ACHN (cell line): ENCODE measurements at regions not wholly inside any gene's neighbourhood (a gene's known extent, or its start where the extent isn't known, plus 50 kb on each side); places are given as distances from the start of the nearest gene placed in this dataset.

Experiments used
- DNase-seq: peaks from one replicate; pipeline ENCODE4 v3.0.0-alpha.2; 2015
- in situ Hi-C: cut with HindIII; loops from 2 replicates; pipeline ENCODE4 v1.10.0; 2017; ENCODE audit warnings: low sequenced_read_pairs, low pct_ligation_motif_present, low pct_unique_long_range_greater_than_20kb

DNA sequence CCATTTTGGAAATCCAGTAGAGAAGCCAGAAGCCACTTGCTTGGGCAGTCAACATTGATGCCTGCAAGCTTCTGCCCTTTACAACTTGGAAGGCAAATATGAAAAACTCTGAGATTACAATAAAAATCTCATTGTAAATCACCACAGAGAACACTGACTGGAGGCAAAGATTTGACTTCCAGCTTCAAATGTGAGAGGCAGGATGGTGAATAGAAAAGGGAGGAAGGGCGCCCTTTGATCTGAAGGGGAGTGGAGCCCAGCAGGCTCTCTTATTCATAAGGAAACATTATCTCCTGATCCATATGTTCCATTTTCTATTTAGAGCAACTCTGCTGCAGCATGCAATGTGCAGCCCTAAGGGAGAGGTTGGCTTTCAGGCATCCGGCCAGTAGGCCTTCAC lies 348.3 kb downstream of the AJAP1 start:
- in situ Hi-C loops: no loop called here
- DNase-seq: no peak

GRCh38 chr1:5001466-5001865 lies 347.1 kb downstream of the AJAP1 start:
- no peak for DNase-seq
- in situ Hi-C loops: no loop called here

DNA sequence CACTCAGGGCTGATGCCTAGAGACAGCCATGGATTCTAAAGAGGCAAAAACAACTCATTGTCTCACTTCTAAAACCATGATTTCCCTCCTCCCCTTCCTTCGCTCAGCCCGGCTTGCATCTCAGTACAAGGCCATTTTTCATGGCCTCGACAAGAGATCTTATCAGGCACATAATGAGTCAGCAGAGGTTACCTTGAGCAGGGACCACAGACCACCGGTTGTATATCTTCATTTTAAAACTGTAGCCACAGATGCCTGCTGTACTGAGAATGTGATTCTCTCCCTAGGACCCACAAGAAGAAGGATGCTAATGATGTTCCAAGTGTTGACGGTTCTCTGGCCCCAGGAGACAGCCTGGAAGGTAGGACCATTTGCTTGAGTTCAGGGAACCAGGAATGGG lies 331.9 kb downstream of the AJAP1 start:
- in situ Hi-C loops: no loop called here
- no peak for DNase-seq

GRCh38 chr1:4984841-4985240 lies 330.4 kb downstream of the AJAP1 start:
- no peak for DNase-seq
- in situ Hi-C loops: no loop called here

GRCh38 chr1:4980211-4980610 lies 325.8 kb downstream of the AJAP1 start:
- DNase-seq: no peak
- in situ Hi-C loops: no loop called here

DNA sequence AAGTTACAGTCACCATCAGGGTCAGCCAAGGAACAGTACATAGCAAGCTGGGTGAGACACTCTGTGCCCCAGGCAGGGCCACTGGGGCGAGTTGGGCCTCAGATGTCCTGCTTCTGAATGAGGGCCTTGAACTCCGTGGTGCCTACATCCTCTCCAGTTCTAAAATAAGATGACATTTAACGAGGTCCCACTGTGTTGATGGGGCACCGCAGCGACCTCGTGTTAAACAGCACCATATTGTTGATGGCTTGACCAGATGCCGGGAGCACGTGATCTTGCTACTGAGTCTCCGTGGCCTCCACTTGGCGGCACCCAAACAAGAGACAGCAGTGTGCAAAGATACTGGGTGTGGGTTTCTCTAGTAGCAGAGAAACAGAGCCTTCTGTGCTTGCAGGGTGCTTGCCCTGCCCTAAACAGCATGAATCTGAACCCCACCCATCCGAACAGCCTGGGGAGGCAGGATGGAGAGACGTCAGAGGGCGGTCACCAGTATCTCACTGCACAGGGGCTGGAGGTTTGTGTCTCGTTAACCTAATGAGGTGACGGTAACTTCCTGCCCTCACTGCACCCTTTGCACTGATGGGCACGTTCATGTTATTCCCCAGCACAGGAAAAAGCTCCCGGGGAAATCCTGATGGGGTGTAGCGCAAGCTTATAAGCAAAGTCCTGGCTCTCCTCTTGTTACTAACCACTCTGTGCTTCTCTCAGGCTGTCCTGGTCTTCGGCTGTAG lies 324.4 kb downstream of the AJAP1 start:
- in situ Hi-C loops: no loop called here

DNA sequence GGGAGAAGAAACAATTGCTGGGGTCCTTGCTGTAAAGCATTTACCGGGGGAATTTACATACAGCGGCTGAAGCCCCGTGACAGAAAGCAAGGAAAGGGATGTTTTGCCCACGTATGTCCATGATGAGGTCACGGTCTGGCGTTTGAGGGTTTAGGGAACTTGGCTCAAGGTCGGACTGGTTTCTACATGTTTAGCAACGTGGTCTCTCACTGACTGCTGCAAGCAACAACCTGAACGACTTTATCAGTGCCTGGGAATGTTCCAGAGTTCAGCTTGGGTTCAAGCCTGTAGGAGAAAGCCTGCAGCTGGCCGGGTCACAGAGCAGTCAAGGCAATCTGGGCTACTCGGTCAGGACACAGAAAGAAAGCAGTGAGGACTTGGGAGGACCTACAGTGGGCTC lies 323.3 kb downstream of the AJAP1 start:
- no peak for DNase-seq
- in situ Hi-C loops: no loop called here

More for the DNA sequence above, 324.4 kb downstream of the AJAP1 start:
- no peak for DNase-seq

DNA sequence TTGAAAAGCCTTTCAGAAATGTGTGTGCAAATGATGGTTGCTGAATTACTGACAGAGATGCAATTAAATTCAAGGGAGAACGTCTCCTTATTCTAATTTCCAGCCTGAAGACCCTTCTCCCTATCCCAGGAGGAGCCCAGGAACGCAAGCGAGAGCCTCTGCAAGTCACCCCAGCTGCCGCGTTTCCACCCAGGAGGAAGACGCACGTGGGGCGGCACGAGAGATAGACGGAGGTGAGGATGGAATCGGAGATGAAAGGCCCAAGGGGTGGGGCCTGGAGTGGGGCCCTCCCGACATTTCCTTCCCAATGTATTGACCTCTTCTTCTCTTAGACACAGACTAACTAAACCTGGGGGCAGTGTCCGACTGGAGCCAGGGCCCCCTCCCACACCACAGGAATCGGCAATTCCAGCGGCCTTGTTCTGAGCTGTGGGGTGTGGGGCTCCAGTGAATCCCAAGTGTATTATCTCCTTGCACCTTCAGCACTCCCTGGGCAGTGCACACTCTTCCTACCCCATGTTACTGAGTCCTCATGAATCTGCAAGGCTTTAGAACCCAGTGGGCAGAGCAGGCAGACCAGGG lies 322.5 kb downstream of the AJAP1 start:
- in situ Hi-C loops: no loop called here
- no peak for DNase-seq

DNA sequence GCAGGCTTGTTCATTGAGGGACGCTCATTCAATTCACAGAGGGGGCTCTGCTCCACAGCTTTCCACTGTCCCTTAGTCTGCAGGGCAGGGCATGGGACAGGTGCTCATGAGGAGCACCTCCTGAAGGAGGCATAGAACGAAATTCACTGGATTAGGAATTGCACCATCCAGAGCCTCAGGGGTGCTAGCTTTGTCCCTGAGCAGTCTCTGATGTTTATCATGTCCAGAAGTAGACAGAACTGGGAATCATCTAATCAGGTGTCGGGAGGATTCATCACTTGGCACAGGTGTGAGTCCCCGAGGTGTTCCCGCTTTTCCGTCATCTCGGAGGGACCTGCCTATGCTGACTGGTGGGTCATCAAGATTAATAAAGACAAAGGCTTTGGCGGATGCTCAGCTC lies 321.4 kb downstream of the AJAP1 start:
- in situ Hi-C loops: no loop called here

GRCh38 chr1:4974981-4975685 lies 320.7 kb downstream of the AJAP1 start:
- no peak for DNase-seq
- in situ Hi-C loops: no loop called here

More for the DNA sequence above, 321.4 kb downstream of the AJAP1 start:
- no peak for DNase-seq

GRCh38 chr1:4973341-4973740 lies 318.9 kb downstream of the AJAP1 start:
- in situ Hi-C loops: no loop called here
- DNase-seq: no peak

DNA sequence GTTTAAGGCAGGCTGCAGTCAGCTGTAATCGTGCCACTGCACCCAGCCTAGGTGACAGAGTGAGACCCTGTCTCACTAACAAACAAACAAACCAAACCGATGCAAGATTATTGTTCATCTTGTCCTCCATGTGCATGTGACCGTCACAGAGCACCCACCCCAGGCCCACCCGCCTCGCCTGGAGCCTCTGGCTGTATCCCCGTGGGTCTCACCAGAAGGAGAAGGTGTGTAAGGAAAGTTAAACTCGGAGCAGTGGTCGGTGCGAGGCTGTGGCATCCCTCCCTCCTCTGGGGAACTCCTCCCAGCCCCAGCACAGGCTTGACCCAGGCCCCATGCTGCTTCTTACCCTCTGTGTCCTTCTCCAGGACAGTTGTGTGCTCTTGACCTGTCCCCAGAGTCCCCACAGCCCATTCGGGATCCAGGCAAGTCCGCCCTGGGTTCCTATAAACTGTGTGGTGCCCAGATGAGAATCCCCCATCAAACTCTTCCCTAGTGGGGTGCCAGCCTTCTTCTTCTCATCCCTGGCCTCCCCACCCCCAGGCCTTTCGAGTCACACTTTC lies 318.4 kb downstream of the AJAP1 start:
- DNase-seq: no peak
- in situ Hi-C loops: no loop called here

DNA sequence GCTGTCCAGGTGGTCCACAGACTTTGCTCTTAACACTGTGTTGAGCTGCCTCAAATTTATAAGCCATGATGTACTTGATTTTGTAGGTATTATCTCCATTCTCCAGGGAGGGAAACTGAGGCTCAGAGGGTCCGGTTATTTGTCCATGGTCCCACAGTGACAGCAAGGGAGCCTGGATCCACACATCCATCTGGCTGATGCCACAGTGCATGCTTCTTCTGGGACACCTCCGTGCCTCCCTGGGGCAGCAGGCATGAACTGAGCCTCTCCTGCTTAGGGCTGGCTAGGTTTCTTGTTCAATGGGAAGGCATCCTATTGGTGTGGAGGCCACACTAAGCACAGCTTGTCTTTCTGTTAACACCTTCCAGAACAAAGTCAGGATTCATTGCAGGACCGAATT lies 317.3 kb downstream of the AJAP1 start:
- DNase-seq: no peak
- in situ Hi-C loops: no loop called here

GRCh38 chr1:4970532-4970931 lies 316.1 kb downstream of the AJAP1 start:
- no peak for DNase-seq
- in situ Hi-C loops: no loop called here

DNA sequence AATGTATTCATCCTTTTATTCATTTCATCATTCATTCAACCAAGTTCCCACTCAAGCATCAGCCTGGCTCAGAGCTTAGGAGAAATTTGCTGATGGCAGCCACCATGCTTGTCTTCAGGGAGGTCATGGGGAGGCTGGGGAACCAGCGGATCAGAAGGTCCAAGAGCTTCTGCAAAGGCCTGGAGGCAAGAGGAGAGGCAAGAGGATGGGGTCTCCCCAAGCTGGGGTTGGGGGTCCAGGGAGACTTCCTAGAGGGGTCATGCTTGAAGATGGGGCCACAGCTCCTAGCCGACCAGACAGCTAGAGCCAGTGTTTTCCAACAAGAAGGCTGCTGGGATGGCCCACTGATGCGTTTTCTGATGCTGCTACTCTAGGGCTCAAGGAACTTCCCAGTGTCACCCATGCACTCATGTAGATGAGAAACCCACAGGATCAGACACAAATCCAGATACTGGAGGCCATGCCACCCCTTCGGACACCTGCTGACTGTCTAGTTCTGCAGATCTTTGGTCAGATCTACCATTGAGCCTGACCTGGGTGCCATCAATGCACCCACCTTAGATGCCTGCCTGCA lies 315.2 kb downstream of the AJAP1 start:
- in situ Hi-C loops: no loop called here
- DNase-seq: no peak

DNA sequence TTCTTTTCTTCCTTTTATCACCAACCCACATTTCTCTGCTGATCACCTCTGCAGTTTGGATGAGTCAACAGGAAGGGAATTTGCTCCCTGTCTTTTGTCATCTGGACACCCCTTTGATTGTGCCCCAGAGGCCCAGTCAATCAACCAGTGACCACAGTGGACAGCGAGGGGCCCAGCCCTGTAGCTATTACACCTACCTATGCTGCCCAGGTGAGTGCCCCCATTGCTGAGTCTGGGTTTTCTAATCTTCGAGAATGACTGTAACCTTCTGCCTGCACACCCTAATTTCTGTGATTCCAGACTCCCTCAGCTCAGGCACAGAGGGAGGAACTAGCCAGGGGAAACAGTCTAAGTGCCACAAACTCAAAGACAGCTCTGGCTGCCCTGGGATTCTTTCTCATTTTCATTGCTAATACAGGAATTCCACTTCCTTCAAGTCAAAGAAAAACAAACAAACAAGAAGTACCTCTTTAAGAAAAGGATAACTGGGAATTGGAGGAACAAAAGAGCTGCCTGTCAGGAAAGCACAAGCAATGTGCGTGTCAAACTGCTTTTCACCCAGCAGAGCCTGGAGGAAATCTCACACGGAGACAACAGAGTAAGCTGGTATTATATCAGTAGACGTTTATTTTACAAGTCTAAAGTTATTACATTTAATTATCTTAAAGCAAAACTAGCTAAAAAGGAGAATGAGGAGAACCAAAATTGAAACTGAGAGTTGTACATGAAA lies 311.1 kb downstream of the AJAP1 start:
- in situ Hi-C loops: no loop called here
- no peak for DNase-seq

DNA sequence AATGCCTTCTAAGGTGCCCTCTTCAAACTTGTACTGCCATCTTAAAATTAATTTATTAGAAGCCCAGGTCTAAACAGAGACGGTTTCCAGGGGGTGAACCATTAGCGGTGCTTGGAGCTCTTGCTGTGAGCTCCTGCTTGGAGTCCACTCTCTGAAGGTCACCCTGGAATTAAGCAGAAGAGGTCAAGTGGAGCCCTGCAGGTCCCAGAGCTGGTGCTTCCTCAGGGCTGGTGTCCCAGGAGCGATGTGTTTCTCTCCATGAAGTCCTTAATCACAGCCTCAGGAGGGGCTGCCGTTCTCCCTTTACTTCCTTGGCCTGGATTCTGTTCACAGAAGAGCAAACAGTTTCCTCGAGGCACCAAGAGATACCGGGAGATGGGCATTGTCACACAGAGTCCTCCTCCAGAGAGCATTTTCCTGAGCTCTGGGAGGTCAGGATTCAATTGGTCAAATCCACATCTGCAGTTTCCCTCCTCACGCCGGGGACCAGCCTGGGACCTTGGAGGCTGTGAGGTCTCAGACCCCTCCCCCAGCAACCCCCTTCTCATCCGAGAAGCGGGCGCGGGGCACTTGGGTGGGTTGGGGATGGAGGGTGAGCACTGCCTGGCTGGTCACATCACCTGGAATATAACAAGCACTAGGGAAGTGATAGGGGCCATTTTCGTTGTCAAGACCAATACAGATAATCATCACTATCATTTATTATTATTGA lies 310.4 kb downstream of the AJAP1 start:
- no peak for DNase-seq
- in situ Hi-C loops: no loop called here

- in situ Hi-C loops: no loop called here
- peak; percentile 18 for DNase-seq
Observed at GRCh38 chr1:4963251-4963650, 308.8 kb downstream of the AJAP1 start.
